ENCODE measurements at regions not wholly inside any gene's neighbourhood (a gene's known extent, or its start where the extent isn't known, plus 50 kb on each side); places are given as distances from the start of the nearest gene placed in this dataset.

GRCh38 chr7:120170834-120171233 lies 102.1 kb upstream of the KCND2 start:
- Histone ChIP-seq H3K9me3 (replicated peaks; ENCODE audit: control insufficient read depth, insufficient read depth, low read length) (no peaks in the 10 kb centered on the region), H3K4me3 (no peak overlapping the region), H2AFZ (ENCODE audit: control insufficient read depth, low read depth, low read length) (no peak overlapping the region), H3K27me3 (replicated peaks in 1 of 2; ENCODE audit: control insufficient read depth in 2 of 2, insufficient read depth in 2 of 2, low read length in 1 of 2) (no peaks in the 10 kb centered on the region), H3K4me2 (ENCODE audit: control insufficient read depth, insufficient read depth) (no peak overlapping the region), H3K79me2 (ENCODE audit: control insufficient read depth, insufficient read depth, low read length) (no peaks in the 10 kb centered on the region), H3K4me1 (ENCODE audit: control insufficient read depth, insufficient read depth, low read length) (no peaks in the 10 kb centered on the region), H4K20me1 (ENCODE audit: control insufficient read depth, insufficient read depth) (no peaks in the 10 kb centered on the region), H3K27ac (ENCODE audit: control insufficient read depth, insufficient read depth) (no peak overlapping the region), H3K9ac (ENCODE audit: control insufficient read depth, insufficient read depth, low read length) (no peak overlapping the region), H3K36me3 (ENCODE audit: control insufficient read depth in 2 of 2, insufficient read depth in 2 of 2, low read length in 1 of 2) (no peaks in the 10 kb centered on the region)
- BruUV-seq (replicated peaks), result no TSS peak
- ChIA-PET RAD21 (ENCODE audit: unreplicated experiment) (no interaction called here), CTCF (no interaction called here), POLR2A (no interaction called here), SMC1A (ENCODE audit: uncharacterized antibody, unreplicated experiment) (no interaction called here)
- FAIRE-seq, result no peak
- no peak for DNase-seq (ENCODE audit: low read depth, low spot score)
- in situ Hi-C loops (cut with MboI), result no loop called here
- intact Hi-C loops (cut with micrococcal nuclease; ENCODE audit: unreplicated experiment), result no loop called here
- ATAC-seq, result no peak
- TF ChIP-seq LARP7 (IDR thresholded peaks at IDR 0.05), result no peak
- no peak for TF ChIP-seq NFXL1 (IDR thresholded peaks at IDR 0.05; ENCODE audit: borderline replicate concordance)
- no peak for TF ChIP-seq HDAC2 (IDR thresholded peaks at IDR 0.05)
- TF ChIP-seq POU2F2 (IDR thresholded peaks at IDR 0.05; ENCODE audit: borderline replicate concordance, low read depth, low read length), result no peak
- no peak for TF ChIP-seq TCF7 (IDR thresholded peaks at IDR 0.05; ENCODE audit: borderline replicate concordance)
- TF ChIP-seq BMI1 (IDR thresholded peaks at IDR 0.05; ENCODE audit: borderline replicate concordance), result no peak
- no peak for TF ChIP-seq KDM1A (IDR thresholded peaks at IDR 0.05; ENCODE audit: borderline replicate concordance)
- no peak for TF ChIP-seq RAD21 (IDR thresholded peaks at IDR 0.05; ENCODE audit: insufficient read depth, low read depth, low read length)
- no peak for TF ChIP-seq SKIL (IDR thresholded peaks at IDR 0.05; ENCODE audit: low read depth, poor library complexity, severe bottlenecking)
- TF ChIP-seq TAF1 (IDR thresholded peaks at IDR 0.05; ENCODE audit: borderline replicate concordance, low read depth, low read length), result no peak
- TF ChIP-seq NR2C2 (IDR thresholded peaks at IDR 0.05; ENCODE audit: borderline replicate concordance, control insufficient read depth, insufficient read length, low read depth), result no peak
- no peak for TF ChIP-seq ZNF687 (IDR thresholded peaks at IDR 0.05)
- TF ChIP-seq PBX3 (IDR thresholded peaks at IDR 0.05; ENCODE audit: insufficient replicate concordance, low read depth, low read length), result no peak
- TF ChIP-seq FOXM1 (IDR thresholded peaks at IDR 0.05; ENCODE audit: low read depth, low read length), result no peak
- TF ChIP-seq ETV6 (conservative IDR thresholded peaks at IDR 0.05 in 1 of 2, IDR thresholded peaks at IDR 0.05 in 1 of 2; ENCODE audit: borderline replicate concordance in 1 of 2, low read depth in 1 of 2), result no peak
- TF ChIP-seq EP300 (IDR thresholded peaks at IDR 0.05; ENCODE audit: borderline replicate concordance in 1 of 2, control insufficient read depth in 1 of 2, low read depth in 2 of 2, low read length in 2 of 2), result no peak
- no peak for TF ChIP-seq PKNOX1 (IDR thresholded peaks at IDR 0.05)
- TF ChIP-seq ATF7 (IDR thresholded peaks at IDR 0.05; ENCODE audit: low read depth), result no peak
